ENCODE measurements at regions not wholly inside any gene's neighbourhood (a gene's known extent, or its start where the extent isn't known, plus 50 kb on each side); places are given as distances from the start of the nearest gene placed in this dataset.

GRCh38 chr2:239768907-239769553, 256.1 kb downstream of the NDUFA10 start:
- no peak for TF ChIP-seq CTCF (IDR thresholded peaks at IDR 0.05)

- TF ChIP-seq CTCF (IDR thresholded peaks at IDR 0.05), result no peak
Measured at GRCh38 chr2:239768031-239768790, 256.9 kb downstream of the NDUFA10 start.

GRCh38 chr2:239767021-239767905, 257.9 kb downstream of the NDUFA10 start:
- TF ChIP-seq CTCF (IDR thresholded peaks at IDR 0.05), result no peak

GRCh38 chr2:239765911-239766310, 259.2 kb downstream of the NDUFA10 start:
- no peak for TF ChIP-seq CTCF (IDR thresholded peaks at IDR 0.05)

- TF ChIP-seq CTCF (IDR thresholded peaks at IDR 0.05), result no peak
Measured at GRCh38 chr2:239765076-239765845, 259.9 kb downstream of the NDUFA10 start.

- no peak; the same call in 1 of the 2 replicates for TF ChIP-seq CTCF (IDR thresholded peaks at IDR 0.05)
Measured at GRCh38 chr2:239763433-239764097, 261.6 kb downstream of the NDUFA10 start.
